Germinal center (tissue), 1 donor: ENCODE measurements at regions not wholly inside any gene's neighbourhood (a gene's known extent, or its start where the extent isn't known, plus 50 kb on each side); places are given as distances from the start of the nearest gene placed in this dataset.
"Not testable (repeated sequence)": the region's sequence is repeated elsewhere in the genome, so short reads cannot be mapped to it uniquely, and the experiment has no call there.

Source experiments
- DNase-seq: peaks from one replicate; pipeline ENCODE4 v3.0.0; 2012; ENCODE audit warnings: mixed read lengths, low spot score

DNA sequence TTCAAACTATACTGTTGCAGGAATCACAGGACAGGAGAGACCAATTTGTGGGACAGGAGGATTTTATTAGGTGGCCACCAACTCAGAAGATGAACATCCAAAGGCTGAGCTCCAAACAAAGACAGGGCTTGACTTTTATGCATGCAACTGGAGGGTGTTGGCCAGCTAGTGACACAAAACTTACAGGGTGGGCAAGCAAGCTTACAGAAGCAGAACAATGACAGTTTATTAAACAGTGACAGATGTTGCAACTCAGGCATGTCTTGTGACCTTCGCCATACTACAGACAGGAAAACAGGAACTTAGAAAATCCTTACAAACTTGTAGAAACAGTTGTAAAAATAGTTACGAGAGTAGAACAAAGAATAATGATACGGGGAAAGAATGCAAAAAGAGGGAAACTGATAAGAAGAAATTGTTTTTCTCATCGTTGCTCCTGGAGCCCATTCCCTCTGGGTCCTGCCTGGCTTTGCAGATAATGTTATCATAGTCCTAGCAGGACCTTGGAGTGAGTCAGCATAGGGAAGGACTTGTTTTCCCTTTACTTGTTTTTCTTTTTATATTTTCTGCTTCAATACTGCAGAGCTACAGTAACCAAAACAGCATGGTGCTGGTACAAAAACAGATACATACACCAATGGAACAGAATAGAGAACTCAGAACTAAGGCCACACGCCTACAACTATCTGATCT is 2083.0 kb upstream of the ACO1 start:
- no peak for DNase-seq

DNA sequence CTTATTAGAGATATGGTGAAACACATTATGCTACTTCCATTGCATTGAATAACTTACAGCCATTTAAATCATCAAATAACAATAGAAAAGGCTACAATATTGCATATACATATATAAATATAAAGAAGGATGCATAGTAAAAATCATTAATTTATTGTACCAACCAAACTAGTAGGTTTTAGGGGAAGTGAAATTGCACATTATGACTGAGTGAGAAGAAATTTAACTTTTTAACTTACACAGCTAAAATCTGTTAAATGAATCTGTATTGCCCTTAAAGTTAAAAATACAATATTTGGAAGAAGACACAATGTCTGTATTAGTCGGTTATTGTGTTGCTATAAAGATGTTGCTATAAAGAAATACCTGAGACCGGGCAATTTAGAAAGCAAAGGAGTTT is 2073.7 kb upstream of the ACO1 start:
- no peak for DNase-seq

DNA sequence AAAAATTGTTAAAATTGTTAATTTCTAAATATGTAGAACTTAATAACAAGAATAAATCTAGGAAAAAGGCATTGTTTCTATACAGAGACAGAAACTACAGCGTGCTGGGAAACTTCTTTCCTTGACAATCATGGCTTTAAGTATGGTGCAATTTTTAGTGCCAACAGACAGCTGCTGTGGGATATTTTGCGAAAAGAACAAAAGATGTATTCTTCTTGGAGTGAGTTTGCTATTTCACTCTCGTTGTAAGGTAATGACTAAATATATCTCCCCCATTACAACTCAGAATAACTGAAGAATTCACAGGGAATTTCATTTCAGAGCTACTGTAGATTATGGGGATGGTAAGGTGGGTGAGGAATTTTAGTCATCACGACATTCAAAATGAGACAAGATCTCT is 2055.0 kb upstream of the ACO1 start:
- no peak for DNase-seq

DNA sequence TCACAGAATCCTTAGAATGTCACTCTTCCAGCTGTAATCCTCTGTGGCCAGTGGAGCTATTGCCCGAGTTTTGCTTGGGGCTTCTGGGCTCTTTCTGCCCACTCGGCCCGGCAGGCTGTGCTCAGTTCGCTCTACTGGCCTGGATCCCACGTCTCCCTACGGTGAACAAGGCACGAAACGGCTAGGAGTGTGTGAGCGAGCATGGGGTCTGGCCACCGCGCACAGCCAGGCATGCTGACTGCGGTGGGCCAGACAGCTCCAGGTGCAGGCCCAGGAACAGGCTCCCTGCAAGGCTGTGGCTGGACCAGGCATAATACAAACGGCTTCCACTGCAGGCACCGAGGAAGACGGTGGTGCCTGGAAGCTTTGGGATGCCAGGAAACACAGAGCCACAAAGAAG is 2035.5 kb upstream of the ACO1 start:
- DNase-seq, result no peak

DNA sequence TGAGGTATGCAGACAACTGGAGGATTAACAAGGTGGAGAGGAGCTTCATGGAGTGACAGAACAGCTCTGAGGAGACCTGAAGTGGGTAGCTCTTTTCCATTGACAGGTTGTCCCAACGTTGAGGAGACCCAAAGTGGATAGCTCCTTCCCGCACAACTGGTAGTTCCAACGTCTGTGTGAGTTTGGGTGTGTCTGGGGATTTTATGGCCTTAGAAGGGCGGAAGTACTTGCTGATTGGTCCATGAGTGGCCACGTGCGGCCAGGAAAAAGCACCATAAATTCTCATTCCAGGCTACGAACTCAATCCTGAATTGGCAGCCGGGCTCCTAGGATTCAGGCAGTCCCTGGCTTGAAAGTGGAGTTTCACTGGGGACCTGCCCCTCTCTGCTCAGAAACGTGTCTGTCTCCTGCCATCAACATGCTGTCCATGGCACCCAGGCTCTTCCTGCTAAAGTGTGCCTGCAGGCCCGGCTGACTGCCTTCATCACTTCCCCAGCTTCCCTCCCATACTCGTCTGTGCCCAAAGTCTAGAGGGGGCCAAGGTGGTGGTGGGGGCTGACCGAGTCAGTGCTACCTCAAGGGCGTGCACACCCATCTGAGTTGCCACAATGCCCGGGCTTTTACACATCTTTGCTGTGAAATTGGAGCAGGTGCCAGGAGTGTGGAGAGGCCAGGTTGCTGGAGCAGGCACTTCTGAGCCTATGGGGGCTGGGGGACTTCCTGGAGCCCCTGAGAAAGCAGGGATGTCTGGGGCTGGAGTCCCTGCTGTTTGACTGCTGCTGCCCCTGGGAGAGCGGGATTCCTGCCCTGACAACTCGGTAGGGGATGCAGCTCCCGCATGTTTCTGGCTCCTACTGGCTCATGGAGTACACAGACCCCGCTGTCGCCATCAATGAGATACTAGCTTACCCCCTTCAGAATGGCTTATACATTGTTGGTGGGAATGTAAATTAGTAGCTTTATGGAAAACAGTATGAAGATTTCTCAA is 2034.6 kb upstream of the ACO1 start:
- no peak for DNase-seq

DNA sequence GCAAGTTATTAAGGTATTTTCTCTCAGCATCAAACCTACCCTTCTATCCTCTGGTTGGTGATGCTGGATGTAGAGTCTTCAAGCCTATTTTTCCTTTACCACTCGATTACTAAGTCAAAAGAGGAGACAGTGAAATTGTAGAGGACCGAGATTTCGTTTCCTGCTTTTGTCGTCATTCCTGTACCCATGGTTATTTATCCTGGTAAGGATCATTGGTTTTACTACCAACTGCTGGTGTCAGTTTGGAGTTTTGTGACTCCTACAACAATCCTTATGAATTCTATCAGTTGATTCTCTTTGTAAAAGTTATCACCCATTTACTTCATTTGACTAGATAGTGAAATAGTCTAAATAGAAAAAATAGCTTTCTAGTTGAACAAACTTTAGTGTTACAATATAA is 2028.2 kb upstream of the ACO1 start:
- DNase-seq, result no peak

DNA sequence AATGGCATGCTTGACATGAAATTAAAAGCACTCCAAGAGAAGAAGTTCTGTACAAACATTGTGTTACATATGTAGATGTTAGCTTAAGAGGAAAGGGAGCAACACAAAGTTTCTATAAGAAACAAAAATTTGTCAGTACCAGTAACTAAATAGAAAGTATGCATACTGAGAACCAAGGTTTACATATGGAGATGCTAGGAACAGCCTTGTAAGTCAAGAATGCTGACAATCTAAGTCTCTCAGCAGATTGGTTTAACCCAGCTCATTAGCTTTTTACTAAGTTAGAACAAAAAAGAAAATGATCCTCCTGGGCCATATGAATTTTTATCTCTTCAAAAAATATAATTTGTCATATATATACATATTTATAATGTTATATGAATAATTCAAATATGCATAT is 2022.1 kb upstream of the ACO1 start:
- DNase-seq, result no peak

DNA sequence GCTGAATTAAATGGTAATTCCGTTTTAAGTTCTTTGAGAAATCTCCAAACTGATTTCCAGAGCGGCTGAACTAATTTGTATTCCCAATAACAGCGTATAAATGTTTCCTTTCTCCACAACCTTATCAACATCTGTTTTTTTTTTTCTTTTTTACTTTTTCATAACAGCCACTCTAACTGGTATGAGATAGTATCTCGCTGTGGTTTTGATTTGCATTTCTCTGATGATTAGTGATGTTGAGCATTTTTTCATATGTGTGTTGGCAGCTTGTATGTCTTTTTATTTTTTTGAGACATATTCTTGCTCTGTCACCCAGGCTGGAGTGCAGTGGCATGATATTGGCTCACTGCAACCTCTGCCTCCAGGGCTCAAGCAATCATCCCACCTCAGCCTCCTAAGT is 2018.3 kb upstream of the ACO1 start:
- not testable (repeated sequence) for DNase-seq

DNA sequence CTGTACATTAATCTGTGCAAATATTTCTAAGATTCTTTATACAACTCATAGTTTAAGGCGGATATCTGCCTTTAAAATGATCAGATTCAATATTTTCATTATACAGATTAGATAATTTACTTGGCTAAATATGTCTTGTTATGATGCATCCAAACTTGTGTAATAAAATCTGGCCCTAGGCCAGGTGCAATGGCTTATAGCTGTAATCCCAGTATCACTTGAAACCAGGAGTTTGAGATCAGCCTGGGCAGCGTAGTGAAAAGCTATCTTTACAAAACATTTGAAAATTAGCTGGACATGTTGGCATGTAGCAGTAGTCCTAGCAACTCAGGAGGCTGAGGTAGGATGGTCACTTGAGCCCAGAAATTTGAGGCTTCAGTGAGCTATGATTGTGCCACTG is 2002.2 kb upstream of the ACO1 start:
- no peak for DNase-seq

DNA sequence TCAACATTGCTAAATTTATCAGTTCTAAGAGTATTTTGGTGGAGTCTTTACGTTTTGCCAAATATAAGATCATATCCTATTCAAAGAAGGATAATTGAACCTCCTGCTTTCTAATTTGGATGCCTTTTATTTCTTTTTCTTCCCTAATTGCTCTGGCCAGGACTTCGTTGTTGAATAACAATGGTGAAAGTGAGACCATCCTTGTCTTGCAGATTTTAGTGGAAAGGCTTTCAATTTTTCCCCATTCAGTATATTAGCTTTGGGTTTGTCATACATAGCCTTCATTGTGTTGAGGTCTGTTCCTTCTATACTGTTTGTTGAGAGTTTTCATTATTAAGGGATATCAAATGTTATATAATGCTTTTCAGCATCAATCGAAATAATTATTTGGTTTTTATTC is 1974.2 kb upstream of the ACO1 start:
- DNase-seq, result no peak

DNA sequence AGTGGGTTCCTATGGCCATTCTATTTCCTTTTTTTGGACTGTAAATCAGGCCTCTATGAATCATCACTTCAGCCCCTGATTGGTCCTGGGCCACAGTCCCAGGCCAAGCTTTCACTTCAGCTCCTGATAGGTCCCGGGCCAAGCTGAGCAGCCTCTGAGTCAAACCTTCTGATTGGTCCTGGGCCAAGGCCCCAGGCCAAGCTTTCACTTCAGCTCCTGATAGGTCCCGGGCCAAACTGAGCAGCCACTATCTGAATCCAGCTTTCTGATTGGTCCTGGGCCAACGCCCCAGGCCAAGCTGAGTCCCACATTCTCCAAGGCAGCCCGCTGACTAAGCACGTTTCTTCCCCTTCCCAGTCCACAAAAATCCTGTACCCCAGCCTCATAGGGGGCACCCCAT is 1972.9 kb upstream of the ACO1 start:
- no peak for DNase-seq

DNA sequence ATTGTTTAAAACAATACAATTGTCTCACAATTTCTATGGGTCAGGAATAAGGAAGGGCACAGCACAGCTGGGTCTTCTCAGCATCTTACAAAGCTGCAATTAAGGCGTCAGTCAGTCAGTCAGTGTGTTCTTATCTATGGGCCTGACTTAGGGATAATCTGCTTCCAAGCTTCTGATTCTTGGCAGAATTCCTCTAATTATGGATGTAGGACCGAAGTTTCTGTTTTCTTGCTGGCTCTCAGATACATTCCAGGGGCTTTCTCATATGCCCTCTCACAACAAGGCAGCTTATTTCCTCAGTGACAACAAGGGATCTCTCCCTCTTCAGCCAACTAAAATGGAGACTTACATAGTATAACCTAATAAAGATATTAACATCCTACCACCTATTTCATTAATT is 1925.3 kb upstream of the ACO1 start:
- DNase-seq, result no peak

DNA sequence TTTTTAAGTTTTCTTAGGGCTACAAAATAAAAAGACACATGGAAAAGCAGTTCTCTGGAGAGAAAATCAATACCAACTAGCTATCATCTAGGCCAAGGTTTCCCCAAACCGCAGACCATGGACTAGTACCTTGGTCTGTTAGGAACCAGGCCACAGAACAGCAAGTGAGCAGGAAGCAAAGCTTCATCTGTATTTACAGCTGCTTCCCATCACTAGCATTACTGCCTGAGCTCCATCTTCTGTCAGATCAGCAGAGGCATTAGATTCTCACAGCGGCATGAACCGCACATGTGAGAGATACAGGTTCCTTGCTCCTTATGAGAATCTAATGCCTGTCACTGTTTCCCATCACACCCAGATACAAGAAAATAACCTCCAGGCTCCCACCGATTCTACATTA is 1907.6 kb upstream of the ACO1 start:
- no peak for DNase-seq

DNA sequence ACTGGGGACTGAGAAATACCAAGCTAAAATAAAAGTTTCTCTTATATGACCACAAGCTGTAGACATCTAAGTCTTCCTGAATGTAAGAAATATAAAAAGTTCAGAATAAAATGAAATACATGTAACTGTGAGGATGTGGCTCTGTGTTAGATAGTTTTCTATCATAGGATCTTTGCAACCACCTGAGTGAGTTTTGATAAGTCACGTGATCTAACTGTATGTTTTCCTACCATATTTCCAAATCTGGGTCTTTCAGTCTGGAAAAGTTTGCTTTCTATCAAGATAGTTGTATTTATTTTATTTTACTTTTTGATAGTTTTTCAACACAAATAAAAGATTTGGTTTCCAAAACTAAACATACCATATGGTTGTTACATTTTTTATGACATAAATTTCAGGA is 1905.8 kb upstream of the ACO1 start:
- no peak for DNase-seq

DNA sequence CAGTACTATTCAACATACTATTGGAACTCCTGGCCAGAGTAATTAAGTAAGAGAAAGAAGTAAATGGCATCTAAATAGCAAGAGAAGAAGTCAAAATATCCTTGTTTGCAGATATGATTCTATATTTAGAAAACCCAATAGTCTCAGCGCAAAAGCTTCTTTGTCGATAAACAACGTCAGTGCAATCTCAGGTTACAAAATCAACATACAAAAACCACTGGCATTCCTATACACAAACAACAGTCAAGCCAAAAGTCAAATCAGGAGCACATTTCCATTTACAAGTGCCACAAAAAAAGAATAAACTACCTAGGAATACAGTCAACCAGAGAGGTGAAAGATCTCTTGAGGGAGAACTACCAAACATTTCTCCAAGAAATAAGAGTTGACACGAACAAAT is 1901.9 kb upstream of the ACO1 start:
- no peak for DNase-seq

DNA sequence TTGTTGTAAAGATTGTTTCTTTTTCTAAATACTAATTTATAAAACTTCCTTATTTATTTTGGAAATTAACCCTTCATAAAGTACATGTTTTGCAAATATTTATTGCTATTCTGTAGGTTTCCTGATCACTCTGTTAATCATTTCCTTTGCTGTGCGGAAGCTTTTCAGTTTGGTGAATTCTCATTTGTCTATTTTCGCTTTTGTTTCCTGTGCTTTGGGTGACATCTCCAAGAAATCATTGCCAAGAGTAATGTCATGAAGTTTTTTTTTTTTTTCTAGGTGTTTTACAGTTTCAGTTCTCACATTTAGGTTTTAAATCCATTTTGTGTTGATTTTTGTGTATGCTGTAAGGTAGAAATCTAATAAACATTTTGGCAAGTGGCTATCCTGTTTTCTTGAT is 1899.8 kb upstream of the ACO1 start:
- DNase-seq, result no peak

DNA sequence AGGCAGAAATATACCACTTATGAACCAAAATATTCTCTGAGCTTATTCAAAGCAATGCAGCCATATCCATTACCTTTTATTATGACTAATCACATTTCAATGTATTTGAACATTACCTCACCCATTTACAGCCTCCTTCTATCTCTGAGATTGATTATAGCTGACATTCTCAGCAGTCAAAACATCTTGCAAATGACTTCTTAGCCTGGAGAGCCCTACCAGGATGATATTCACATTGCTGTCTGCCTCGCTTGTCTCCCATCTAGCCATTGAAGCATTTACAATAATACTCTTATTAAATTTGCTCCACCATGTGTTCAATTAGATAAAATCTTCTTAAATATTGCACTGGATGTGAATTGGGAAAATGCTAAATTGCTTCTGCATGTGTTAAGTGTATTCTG is 1879.9 kb upstream of the ACO1 start:
- DNase-seq, result no peak

DNA sequence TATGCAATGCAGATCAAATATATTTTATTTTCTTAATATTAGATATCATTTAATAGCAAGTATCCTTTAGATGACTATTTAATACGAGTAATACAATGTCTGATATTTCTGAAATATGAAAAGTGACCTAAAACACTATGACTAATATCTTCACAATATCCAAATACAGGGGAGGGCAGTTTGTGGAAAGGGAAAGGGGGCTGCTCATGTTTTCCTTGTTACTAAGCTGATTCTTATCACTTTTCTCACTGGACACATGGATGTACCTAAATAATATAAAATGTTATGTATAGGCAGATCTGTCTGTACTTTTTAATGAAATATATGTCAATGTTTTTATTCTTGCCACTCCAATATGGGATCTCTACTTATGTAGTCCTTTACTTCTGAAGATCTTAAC is 1879.1 kb upstream of the ACO1 start:
- DNase-seq, result no peak

DNA sequence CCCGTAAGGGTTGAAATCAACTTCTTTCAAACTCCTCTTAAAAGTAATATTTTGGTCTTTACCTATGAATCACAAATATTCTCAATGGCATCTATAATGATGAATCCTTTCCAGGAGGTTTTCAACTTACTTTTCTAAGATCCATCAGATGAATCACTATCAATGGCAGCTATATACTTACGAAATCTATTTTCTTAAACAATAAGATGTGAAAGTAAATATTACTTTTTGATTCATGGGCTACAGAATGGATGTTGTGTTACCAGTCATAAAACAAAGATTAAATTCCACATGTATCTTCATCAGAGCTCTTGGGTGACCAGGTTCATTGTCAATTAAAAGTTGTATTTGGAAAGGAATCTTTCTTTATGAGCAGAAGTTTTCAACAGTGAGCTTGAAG is 1877.7 kb upstream of the ACO1 start:
- DNase-seq, result no peak

DNA sequence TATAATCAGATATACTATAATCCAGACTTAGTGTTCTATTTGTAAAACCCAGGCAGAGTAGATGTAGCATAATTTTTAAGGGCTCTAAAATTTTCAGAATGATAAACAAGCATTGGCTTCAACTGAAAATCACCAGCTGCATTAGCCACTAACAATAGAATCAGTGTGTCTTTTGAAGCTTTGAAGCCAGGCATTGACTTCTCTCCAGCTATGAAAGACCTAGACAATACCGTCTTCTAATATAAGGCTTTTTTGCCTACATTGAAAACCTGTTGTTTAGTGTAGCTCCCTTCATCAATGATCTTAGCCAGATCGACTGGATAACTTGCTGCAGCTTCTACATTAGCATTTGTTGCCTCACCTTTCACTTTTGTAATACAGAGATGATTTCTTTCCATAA is 1877.3 kb upstream of the ACO1 start:
- DNase-seq, result no peak

DNA sequence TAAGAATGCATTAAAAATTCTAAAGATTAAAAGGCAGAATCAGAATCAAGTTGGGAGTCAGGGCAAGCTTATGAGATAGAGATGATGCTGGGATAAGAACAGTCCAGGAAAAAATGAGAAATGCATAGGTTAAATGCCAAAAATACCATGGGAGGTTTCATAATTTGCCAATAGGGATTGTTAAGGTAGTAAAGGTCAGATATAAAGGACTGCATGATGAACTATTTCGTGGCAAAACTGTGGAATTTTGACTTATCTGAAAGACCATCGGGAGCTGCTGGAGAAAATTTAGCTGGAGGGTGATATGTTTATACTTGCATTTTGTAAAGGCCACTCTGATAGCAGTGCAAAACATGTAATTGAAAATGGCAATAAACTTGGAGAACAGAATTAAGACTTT is 1872.8 kb upstream of the ACO1 start:
- DNase-seq, result no peak

DNA sequence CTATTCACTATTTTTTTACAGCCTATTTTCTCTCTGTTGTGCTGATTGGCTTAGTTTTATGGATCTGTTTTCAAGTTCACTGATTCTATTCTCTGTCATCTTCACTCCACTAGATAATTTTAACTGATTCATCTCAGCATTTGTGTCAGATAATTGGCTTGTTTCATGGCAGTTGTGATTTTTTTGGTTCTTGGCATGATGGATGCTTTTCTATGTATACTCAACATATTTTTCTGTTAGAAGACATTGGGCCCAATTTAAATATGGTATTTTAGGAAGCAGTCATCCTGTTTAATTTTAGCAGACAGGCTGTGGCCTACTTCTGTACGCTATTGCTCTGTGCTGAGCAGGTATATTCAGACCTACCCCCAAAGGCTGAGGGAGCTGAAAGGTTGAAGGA is 1865.3 kb upstream of the ACO1 start:
- no peak for DNase-seq

DNA sequence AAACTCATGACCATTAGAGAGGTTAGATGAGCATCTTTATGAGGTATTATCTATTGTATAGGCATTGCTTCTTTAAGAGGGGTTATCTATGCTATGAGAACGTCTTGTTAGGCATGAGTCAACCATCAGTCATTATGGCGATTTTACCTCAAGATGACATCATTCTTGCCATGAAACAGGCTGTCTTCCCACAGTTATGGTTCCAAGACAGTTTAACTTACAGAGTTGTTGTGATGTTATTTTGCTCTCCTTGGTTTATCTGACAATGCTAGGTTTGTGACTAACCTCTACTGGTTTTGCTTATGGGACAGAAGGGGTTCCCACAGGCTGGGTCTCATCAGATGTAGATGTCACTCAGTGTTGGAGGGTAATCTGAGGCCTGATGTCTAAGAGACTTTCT is 1864.7 kb upstream of the ACO1 start:
- no peak for DNase-seq

DNA sequence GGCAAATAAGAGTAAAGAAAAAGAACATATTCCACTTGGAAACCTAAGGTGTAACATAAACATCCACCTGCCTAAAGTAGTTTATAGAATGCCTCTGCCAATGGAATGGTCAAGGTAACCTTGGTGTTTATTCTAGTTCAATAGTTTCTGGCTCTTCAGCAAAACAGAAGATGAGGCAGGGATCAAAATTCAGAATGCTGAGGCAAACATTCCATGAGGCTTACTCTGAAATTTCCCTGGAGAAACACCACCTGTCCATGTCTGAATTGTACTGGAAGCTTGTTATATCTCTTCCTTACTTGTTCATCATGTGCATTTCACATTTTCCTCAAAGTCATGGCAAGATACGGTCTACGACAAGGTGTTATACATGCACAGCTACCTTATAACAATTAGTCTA is 1862.4 kb upstream of the ACO1 start:
- no peak for DNase-seq
